ENCODE measurements at regions not wholly inside any gene's neighbourhood (a gene's known extent, or its start where the extent isn't known, plus 50 kb on each side); places are given as distances from the start of the nearest gene placed in this dataset.
"Not testable (repeated sequence)": the region's sequence is repeated elsewhere in the genome, so short reads cannot be mapped to it uniquely, and the experiment has no call there.

GRCh38 chr1:181248361-181248760 lies 159.9 kb downstream of the IER5 start:
- TF ChIP-seq, protein P1, sequence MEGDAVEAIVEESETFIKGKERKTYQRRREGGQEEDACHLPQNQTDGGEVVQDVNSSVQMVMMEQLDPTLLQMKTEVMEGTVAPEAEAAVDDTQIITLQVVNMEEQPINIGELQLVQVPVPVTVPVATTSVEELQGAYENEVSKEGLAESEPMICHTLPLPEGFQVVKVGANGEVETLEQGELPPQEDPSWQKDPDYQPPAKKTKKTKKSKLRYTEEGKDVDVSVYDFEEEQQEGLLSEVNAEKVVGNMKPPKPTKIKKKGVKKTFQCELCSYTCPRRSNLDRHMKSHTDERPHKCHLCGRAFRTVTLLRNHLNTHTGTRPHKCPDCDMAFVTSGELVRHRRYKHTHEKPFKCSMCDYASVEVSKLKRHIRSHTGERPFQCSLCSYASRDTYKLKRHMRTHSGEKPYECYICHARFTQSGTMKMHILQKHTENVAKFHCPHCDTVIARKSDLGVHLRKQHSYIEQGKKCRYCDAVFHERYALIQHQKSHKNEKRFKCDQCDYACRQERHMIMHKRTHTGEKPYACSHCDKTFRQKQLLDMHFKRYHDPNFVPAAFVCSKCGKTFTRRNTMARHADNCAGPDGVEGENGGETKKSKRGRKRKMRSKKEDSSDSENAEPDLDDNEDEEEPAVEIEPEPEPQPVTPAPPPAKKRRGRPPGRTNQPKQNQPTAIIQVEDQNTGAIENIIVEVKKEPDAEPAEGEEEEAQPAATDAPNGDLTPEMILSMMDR (conservative IDR thresholded peaks at IDR 0.05), result not testable (repeated sequence)
- TF ChIP-seq ZFX (IDR thresholded peaks at IDR 0.05), result not testable (repeated sequence)

All from C4-2B (cell line).